Hippocampal formation (tissue), 2 donors: ENCODE measurements at regions not wholly inside any gene's neighbourhood (a gene's known extent, or its start where the extent isn't known, plus 50 kb on each side); places are given as distances from the start of the nearest gene placed in this dataset.

Experiments
- DNase-seq, 2 donors: peaks; one replicate each; lab custom pipeline; 2025; lab: John Stamatoyannopoulos, UW

DNA sequence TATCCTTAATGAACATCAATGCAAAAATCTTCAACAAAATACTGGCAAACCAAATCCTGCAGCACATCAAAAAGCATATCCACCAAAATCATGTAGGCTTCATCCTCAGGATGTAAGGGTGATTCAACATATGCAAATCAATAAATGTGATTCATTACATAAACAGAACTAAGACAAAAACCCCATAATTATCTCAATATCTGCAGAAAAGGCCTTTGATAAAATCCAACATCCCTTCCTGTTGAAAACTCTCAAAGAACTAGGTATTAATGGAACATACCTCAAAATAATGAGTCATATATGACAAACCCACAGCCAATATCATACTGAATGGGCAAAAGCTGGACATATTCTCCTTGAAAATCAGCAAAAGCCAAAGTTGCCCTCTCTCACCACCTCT is 54.6 kb upstream of the DEPDC1 start:
- no peak for DNase-seq

- no peak for DNase-seq
Measured at GRCh38 chr1:68558321-68559026, 61.6 kb upstream of the DEPDC1 start.

GRCh38 chr1:68565923-68566322 is 69.0 kb upstream of the DEPDC1 start:
- no peak for DNase-seq

GRCh38 chr1:68570871-68571270 is 74.0 kb upstream of the DEPDC1 start:
- DNase-seq, result peak in 1 of 2 donors; percentile 19

GRCh38 chr1:68571454-68572235 is 74.8 kb upstream of the DEPDC1 start:
- DNase-seq, result peak in 1 of 2 donors; percentile 30

DNA sequence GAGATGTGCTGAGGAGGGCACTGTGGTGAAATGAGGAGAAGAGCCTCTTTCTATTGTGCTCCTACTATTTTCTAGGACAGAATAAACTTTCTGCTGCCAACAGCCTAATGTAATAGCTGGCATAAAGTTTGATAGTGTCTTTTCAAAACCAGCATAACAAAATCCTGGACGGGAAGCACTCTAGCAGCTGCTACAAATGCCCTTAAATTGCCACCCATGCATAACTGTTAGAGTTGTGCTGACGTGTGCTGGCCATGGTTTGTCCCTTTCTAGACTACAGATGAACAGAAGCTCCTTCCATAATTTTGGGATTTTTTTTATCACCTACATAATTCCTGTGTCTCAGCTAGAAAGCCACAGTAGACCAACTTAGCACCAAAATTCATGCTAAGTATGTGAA is 88.5 kb upstream of the DEPDC1 start:
- DNase-seq, result no peak

DNA sequence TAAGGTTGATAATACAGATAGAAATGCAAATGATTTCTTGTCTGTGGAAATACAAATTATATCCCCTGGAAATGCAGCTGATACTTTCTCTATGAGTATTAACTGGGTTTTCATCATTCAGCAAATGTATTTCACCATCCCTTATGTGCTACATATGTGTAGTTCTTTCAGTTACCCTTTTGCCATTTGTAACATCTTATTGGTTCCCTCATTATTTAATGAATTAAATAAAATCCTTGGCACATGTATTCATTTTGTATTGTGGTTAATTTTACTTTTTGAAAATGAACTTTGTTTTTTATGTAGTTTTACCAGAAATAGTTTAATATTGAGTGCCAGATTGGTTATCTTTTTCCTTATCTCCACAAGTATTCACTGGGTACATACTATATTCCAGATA is 89.9 kb upstream of the DEPDC1 start:
- DNase-seq, result no peak

DNA sequence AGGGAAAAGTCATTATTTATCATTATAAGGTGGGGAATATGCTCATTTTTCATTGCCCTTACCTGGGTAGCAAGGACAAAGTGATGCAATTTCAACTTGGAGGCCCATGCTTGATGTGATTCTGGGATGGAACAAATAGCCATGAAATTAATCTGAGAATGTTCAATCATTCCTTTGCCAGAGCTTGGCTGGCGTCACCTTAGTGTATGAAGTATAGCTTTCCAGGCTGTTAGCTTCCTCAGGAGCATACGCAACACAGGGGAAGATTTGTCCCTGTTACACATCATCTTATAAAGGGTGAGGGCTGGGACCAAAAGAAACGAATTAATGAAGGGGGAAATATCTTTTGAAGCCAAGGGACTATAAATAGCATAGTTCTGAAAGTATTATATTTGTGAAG is 91.4 kb upstream of the DEPDC1 start:
- DNase-seq, result no peak

DNA sequence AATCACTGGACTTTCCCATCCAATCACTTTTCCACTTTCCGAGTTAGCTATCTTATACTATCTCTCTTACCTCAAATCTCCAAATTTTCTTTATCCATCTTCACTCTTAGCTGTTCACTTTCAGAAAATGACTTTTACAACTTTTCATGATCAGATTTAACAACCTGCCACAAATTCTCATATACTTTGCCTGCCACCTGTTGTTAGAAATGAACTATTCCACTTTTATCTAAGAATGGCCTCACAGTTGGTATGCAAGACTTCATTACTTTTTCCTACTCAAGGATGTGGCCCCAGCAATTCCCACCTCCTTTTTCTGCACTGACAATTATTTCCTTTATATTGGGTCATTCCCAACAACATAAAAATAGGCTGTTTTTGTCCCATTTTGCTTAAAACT is 93.6 kb upstream of the DEPDC1 start:
- no peak for DNase-seq

DNA sequence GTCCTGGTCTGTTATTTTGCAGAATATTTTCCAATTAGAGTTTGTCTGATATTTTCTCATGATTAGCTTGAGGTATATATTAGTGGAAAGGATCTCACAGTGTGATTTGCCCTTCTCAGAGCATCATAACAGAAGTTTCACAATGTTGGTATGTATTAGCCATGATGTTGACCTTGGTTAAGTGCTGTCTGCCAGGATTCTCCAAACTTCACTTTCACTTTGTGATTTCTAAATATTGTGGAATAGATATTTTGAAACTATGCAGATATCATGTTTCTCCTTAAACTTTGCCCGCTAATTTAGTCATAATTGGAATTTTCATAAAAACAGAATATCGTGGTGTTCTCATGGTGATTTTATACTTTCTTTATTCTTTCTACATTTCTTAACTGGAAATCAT is 98.0 kb upstream of the DEPDC1 start:
- DNase-seq, result no peak

DNA sequence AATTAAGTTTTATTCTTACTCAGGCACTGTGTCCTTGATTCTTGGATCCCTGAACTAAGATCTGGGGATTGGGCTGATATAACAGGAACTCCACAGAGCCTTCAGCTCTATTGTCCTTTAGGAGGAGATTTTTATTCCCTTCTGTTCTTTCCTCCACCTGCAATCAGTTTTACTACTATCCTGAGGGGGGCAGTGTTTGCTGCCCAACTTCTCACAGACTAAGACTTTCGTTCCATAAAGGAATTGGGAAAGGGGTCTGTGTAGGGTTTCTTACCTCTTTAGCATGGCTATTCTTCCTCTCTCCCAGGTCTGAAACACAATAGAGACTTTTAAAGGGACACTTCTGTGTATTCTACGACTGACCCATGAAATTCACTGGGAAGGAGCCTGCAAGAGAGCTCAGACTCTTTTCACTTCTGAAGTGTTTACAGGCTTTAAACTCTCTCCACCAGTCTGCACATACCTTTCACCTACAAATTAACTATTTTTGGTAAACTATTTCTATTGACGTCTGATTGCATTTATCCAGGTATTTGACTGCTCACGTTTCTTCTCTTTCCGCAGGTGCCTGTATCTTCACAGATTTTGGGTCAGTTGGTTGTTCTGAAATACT is 103.3 kb upstream of the DEPDC1 start:
- no peak for DNase-seq

DNA sequence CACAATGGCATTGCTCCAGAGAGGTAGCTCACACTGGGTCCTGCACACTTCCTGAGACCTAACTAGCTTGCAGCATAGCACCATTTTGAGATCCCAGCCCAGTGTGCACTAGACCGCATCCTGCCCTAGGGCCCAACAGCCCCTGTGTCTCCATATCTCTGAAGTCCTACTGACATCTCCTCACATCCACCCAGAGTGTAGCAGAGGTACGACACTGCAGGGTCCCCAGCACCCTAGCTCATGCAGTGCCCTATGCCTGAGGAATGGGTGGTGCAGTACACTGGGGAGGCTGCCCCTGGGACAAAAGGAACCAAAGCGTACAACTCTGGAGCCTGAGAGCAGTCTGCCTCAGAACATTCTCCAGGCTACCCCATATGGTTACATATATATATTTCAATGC is 111.4 kb upstream of the DEPDC1 start:
- DNase-seq, result no peak

- no peak for DNase-seq
Measured at GRCh38 chr1:68615312-68615711, 118.4 kb upstream of the DEPDC1 start.

GRCh38 chr1:68617942-68618341 is 121.1 kb upstream of the DEPDC1 start:
- DNase-seq, result no peak

DNA sequence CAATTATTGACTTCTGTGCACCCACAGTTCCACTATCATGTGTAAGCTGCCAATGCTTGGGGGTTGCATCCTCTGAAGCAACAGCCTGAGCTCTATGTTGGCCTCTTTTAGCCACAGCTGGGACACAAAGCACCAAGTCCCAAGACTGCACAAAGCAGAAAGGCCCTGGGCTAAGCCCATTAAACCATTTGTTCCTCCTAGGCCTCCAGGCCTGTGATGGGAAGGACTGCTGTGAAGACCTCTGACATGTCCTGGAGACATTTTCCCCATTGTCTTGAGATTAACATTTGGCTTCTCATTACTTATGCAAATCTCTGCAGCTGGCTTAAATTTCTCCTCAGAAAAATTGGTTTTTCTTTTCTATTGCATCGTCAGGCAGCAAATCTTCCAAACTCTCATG is 123.7 kb upstream of the DEPDC1 start:
- no peak for DNase-seq

DNA sequence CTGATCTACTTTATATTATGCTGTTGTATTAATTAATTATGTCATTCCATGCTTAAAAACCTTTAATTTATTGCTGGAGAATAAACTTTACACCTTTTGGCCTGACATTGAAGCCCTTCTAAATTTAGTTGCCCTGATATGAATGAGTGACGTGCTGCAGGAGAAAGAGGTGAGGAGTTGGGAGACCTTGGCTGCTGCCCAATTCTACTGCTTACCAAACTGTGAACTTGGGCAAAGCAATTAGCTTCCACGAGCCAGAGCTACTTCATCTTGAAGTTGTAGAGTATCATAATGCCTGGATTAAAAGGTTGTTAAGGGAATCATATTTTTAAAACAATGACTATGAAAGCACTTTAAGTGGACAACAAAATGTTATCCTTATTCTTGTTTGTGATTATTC is 126.8 kb upstream of the DEPDC1 start:
- no peak for DNase-seq

DNA sequence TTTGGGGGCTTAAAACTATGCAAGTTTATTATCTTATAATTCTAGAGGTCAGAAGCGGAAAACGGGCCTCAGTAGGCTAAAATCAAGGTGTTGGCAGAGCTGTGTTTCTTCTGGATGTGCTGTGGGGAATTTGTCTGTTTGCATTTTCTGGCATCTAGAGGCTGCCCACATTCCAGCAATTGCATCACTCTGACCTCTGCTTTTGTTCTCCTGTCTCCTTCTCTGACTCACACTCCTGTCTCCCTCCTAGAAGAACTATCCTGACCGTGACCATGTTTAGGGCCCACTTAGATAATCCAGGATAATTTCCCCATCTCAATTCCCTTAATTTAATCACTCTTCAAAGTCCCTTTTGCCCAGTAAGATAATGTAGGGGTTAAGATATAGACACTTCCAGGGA is 127.4 kb upstream of the DEPDC1 start:
- no peak for DNase-seq

DNA sequence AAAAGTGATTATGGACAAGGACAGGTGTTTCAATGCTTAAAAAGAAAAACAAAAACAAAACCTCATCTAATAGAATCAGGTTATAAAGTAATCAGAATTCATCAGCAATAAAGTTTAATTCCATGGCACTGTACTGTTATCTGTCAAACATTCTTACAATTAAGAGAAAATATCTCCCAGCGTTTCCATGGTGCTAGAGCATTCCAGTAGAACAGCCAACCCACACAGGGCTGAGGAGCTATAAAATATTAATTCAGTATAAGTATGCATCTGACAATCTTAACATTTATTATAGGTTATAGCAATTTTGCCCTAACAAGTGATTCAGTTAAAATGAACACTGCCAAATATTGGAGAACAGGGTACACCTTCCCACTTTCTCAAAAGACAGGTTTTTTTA is 128.7 kb upstream of the DEPDC1 start:
- no peak for DNase-seq

DNA sequence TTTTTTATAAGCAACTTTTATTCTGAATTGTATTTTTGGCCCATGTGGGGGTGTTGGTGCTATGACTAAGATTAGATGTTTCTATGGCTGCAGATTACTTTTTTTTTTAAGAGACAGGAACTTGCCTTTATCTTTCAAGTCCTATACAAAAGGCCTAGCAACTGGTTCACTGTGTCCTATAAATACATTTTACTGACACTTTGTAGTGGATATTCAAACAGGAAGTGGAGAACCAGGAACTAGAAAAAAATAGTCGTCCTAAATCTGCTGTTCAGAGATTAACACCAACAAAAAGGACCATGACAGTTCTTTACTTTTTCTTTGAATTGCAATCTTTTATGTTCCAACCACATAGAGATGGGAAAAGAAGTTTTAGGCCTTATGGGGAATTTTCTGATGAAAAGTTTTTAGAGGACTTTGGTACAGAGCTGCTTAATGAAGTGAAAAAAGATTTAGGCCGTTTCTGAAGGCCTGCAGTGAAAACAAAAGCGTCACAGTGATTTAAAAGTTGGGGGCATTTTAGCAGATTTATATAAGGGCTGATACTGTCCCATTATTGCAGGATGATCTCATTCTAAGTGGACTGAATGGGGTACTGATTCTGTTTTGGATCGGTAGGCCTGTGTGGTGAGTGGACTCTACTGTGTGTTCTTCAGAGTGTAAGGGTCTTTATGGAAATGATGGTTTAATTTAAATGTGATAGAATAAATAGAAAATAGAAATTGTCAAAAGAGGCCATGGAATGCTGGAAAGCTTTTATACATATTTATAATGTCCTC is 136.4 kb upstream of the DEPDC1 start:
- DNase-seq, result no peak

DNA sequence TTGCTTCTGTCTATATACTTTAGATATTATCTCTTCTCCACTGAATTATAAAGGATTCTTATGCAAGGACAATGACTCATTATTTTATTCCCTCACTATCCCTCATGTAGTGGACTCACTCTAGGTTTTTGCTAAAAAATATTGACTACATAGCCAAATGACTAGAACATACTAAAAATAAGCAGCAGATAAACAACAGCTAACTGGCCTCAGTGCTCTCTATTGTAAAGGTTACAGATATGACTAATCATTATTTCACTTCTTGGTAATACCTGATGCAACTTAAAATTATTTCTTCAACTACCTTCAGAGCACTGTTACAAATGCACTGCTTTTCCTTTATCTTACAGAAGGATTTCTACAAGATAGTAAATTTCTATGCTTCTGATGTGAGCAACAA is 147.6 kb upstream of the DEPDC1 start:
- DNase-seq, result no peak

DNA sequence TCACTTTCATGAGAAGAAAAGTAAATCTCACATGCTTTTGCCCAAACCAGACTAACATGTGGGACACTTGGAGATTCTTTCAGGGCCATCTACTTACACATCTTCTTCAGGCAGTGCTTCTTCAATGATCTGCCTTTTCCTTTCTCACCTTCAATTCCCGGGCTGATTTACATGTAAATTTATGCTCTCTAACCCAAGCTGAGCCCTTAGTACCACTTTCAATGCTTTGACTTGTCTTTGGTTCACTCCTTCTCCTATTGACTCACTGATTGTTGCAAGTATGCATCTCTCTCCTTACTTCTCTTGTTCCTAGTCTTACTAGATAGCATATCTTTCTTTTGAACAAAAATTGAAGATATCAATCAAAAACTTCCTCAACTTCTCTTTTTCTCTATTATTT is 154.2 kb upstream of the DEPDC1 start:
- DNase-seq, result no peak

GRCh38 chr1:68653882-68654281 is 157.0 kb upstream of the DEPDC1 start:
- DNase-seq, result no peak
